NT2/D1 (cell line): ENCODE measurements at regions not wholly inside any gene's neighbourhood (a gene's known extent, or its start where the extent isn't known, plus 50 kb on each side); places are given as distances from the start of the nearest gene placed in this dataset.

Experiments used
- YY1 ChIP-seq: IDR thresholded peaks from 2 replicates; pipeline ENCODE4 v1.6.1; 2011; ENCODE audit not compliant: insufficient read length, insufficient read depth
- ZNF274 ChIP-seq: IDR thresholded peaks from 2 replicates; pipeline ENCODE4 v1.6.1; 2011; ENCODE audit warnings: mild to moderate bottlenecking, low read depth, low read length

DNA sequence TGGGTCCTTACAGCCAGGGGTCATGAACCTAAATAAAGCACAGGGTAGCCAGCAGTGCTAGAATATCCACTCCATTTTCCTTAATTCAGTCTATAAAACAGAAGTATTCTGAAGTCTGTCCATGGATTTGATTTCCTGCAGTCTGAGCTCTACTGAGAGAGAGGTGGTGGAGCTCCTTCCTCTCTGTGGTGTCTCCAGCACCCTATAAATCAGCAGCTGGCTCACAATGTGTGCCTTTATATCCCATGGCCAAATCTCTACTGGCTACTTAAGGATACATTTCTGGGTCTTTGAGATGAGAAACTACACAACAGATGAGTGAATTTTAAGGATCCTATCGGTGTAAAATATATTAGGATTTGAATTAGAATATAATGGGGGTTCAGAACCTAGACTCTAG, 339.9 kb upstream of the RBMS3 start:
- TF ChIP-seq YY1 = no peak
- no peak for TF ChIP-seq ZNF274
